Ishikawa (cell line): ENCODE measurements at regions not wholly inside any gene's neighbourhood (a gene's known extent, or its start where the extent isn't known, plus 50 kb on each side); places are given as distances from the start of the nearest gene placed in this dataset.

ENCODE experiments used
- CEBPB ChIP-seq: IDR thresholded peaks from 2 replicates; pipeline ENCODE4 v1.6.1; 2012
- CREB1 ChIP-seq: IDR thresholded peaks from 2 replicates; pipeline ENCODE4 v1.6.1; 2012; ENCODE audit warnings: low read depth
- EGR1 ChIP-seq: IDR thresholded peaks from 2 replicates; pipeline ENCODE4 v1.6.1; 2012
- EP300 ChIP-seq: IDR thresholded peaks from 2 replicates; pipeline ENCODE4 v1.6.1; 2012; ENCODE audit warnings: borderline replicate concordance
- FOXM1 ChIP-seq: IDR thresholded peaks from 2 replicates; pipeline ENCODE4 v1.6.1; 2012; ENCODE audit warnings: low read depth, borderline replicate concordance
- MAX ChIP-seq: IDR thresholded peaks from 2 replicates; pipeline ENCODE4 v1.6.1; 2012
- NFIC ChIP-seq: IDR thresholded peaks from 2 replicates; pipeline ENCODE4 v1.6.1; 2012
- RAD21 ChIP-seq: IDR thresholded peaks from 2 replicates; pipeline ENCODE4 v1.6.1; 2012; ENCODE audit warnings: low read depth
- REST ChIP-seq: IDR thresholded peaks from 2 replicates; pipeline ENCODE4 v1.6.1; 2012; ENCODE audit warnings: low read depth, mild to moderate bottlenecking
- TAF1 ChIP-seq: IDR thresholded peaks from 2 replicates; pipeline ENCODE4 v1.6.1; 2012; ENCODE audit warnings: low read depth, mild to moderate bottlenecking
- TCF12 ChIP-seq: IDR thresholded peaks from 2 replicates; pipeline ENCODE4 v1.6.1; 2012; ENCODE audit warnings: low read depth
- TEAD4 ChIP-seq: IDR thresholded peaks from 2 replicates; pipeline ENCODE4 v1.6.1; 2012
- USF1 ChIP-seq: IDR thresholded peaks from 2 replicates; pipeline ENCODE4 v1.6.1; 2012
- YY1 ChIP-seq: IDR thresholded peaks from 2 replicates; pipeline ENCODE4 v1.6.1; 2012; ENCODE audit warnings: low read depth
- ZBTB7A ChIP-seq: IDR thresholded peaks from 2 replicates; pipeline ENCODE4 v1.6.1; 2012; ENCODE audit warnings: low read depth

GRCh38 chr2:11097854-11098387 is 57.3 kb upstream of the SLC66A3 start:
- TF ChIP-seq YY1 (no peak), NFIC (no peak), CEBPB (no peak), EGR1 (no peak), REST (no peak), MAX (no peak)

- no peak for TF ChIP-seq TAF1
- no peak for TF ChIP-seq ZBTB7A
- no peak for TF ChIP-seq EGR1
- no peak; the same call in 1 of the 2 replicates for TF ChIP-seq RAD21
- TF ChIP-seq CREB1, result no peak
Observed at GRCh38 chr2:11099122-11100065, 55.9 kb upstream of the SLC66A3 start.

- no peak for TF ChIP-seq MAX
- TF ChIP-seq RAD21, result no peak
- TF ChIP-seq NFIC, result no peak
- no peak for TF ChIP-seq USF1
- no peak for TF ChIP-seq TAF1
- TF ChIP-seq CREB1, result no peak
- TF ChIP-seq ZBTB7A, result no peak
- no peak for TF ChIP-seq YY1
Observed at GRCh38 chr2:11100130-11100529, 55.1 kb upstream of the SLC66A3 start.

GRCh38 chr2:11100976-11101375 is 54.3 kb upstream of the SLC66A3 start:
- TF ChIP-seq REST, result no peak
- TF ChIP-seq EP300, result no peak
- no peak for TF ChIP-seq FOXM1
- TF ChIP-seq NFIC, result no peak
- no peak for TF ChIP-seq ZBTB7A
- no peak for TF ChIP-seq CEBPB
- TF ChIP-seq TEAD4, result no peak
- no peak for TF ChIP-seq YY1

GRCh38 chr2:11101430-11101829 is 53.8 kb upstream of the SLC66A3 start:
- TF ChIP-seq TEAD4 (no peak), EGR1 (no peak), USF1 (no peak), TAF1 (no peak), RAD21 (no peak), CREB1 (no peak), ZBTB7A (no peak), NFIC (no peak), MAX (no peak), REST (no peak), FOXM1 (no peak), YY1 (no peak), EP300 (no peak), TCF12 (no peak), CEBPB (no peak)
